Adrenal gland (tissue), 9 donors: ENCODE measurements at regions not wholly inside any gene's neighbourhood (a gene's known extent, or its start where the extent isn't known, plus 50 kb on each side); places are given as distances from the start of the nearest gene placed in this dataset.

Source experiments
- DNase-seq, 7 donors: peaks; one replicate each; pipeline ENCODE4 v3.0.0-alpha.2; 2019 to 2020
- H3K27ac ChIP-seq, 5 donors: fragments of 200-600 bp; sonication (generic) in 4 of 5; 1 replicate in 3 of 5; 2 replicates in 2 of 5; pipeline versions ENCODE4 v1.5.1 to v1.8.0; 2016 to 2020; ENCODE audit warnings: mild to moderate bottlenecking in 1 of 5
- H3K27me3 ChIP-seq: fragments of 200-600 bp; 2 replicates; pipeline ENCODE4 v1.8.0; 2021
- H3K36me3 ChIP-seq, 2 donors: fragments of 200-600 bp; replicated peaks in 1 of 2; 1 replicate in 1 of 2; 2 replicates in 1 of 2; pipeline versions ENCODE4 v1.5.1 to v1.8.0; 2018 to 2022
- H3K4me1 ChIP-seq, 2 donors: fragments of 200-600 bp; replicated peaks in 1 of 2; 1 replicate in 1 of 2; 2 replicates in 1 of 2; pipeline versions ENCODE4 v1.5.1 to v1.8.0; 2018 to 2021
- H3K4me3 ChIP-seq, 4 donors: fragments of 200-600 bp; sonication (generic) in 3 of 4; one replicate each; pipeline ENCODE4 v1.5.1; 2016 to 2018
- H3K9me3 ChIP-seq, 3 donors: fragments of 200-600 bp; sonication (generic) in 1 of 3; replicated peaks in 1 of 3; 1 replicate in 2 of 3; 2 replicates in 1 of 3; pipeline versions ENCODE4 v1.5.1 to v1.8.0; 2016 to 2021
- POLR2A ChIP-seq, 2 donors: fragments of 450-650 bp; IDR thresholded peaks; one replicate each; pipeline ENCODE4 v1.6.1; 2017; ENCODE audit warnings: antibody characterized with exemption in 2 of 2, mild to moderate bottlenecking in 2 of 2, moderate library complexity in 1 of 2
- WGBS, 4 donors: extraction: QIAGEN DNeasy Blood & Tissue Kit in 2 of 4; methylation state at CpG; one replicate each; pipeline versions ENCODE4 v1.1.5 to v1.1.7; 2013 to 2017; 5-methylcytosine and 5-hydroxymethylcytosine counted together
- intact Hi-C, 2 donors: fragments of 100-400 bp; cut with DNase I; formaldehyde crosslinking; loops; one replicate each; pipeline versions ENCODE4 v1.14.1 to v1.15.0; 2022 to 2023
- TF ChIP-seq, protein P1 (sequence below), 6 experiments: fragments of 450-650 bp in 4 of 6; fragments of 200-600 bp in 2 of 6; sonication (generic) in 1 of 6; IDR thresholded peaks; 1 replicate in 5 of 6; 2 replicates in 1 of 6; pipeline versions ENCODE4 v1.5.1 to v1.8.0; 2016 to 2021; ENCODE audit warnings: antibody characterized with exemption in 6 of 6, mild to moderate bottlenecking in 2 of 6, moderate library complexity in 1 of 6
- donor health status: healthy with polysubstance abuse.
- donor health status: Bipolar disorder and iron deficiency.
- donor health status: DM: yes; HTN: yes; CAD: no.
- donor health status: DM: no; HTN: no; CAD: no.
- donor health status: DM: no; HTN: no; CAD: no.

DNA sequence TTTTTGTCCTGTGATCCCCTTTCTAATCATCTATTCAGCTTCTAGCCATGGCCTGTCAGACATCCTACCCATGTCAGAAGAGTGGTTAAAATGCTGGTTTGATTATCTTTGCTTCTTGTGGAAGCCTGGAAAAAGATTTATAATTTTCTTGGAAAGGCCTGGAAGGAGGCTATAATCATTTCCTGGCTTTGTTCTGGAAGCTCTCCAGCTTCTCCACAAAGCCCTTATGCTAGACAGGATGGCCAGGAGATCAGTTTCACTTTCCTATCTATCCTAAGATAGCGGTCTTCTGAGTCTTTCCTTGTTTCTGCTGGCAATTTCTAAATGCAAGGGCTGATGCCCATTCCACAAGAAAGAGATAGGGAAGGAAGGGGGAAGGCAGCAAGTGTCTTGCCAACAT, 90.9 kb upstream of the SLC44A3 start:
- Histone ChIP-seq H3K27ac (peak overlapping the region in 2 of 5 donors; percentile 33 to 61), H3K4me1 (peaks cover 5 to 18% of the 10 kb centered on the region in 2 donors), H3K27me3 (no peaks in the 10 kb centered on the region), H3K36me3 (no peaks in the 10 kb centered on the region), H3K4me3 (no peak overlapping the region), H3K9me3 (no peaks in the 10 kb centered on the region)
- peak in 1 of 7 donors; percentile 32 for DNase-seq
- WGBS, 4 donors: 40 to 59% (median 58%) methylated on average over 1 of the region's 1 CpG
- TF ChIP-seq, protein P1, sequence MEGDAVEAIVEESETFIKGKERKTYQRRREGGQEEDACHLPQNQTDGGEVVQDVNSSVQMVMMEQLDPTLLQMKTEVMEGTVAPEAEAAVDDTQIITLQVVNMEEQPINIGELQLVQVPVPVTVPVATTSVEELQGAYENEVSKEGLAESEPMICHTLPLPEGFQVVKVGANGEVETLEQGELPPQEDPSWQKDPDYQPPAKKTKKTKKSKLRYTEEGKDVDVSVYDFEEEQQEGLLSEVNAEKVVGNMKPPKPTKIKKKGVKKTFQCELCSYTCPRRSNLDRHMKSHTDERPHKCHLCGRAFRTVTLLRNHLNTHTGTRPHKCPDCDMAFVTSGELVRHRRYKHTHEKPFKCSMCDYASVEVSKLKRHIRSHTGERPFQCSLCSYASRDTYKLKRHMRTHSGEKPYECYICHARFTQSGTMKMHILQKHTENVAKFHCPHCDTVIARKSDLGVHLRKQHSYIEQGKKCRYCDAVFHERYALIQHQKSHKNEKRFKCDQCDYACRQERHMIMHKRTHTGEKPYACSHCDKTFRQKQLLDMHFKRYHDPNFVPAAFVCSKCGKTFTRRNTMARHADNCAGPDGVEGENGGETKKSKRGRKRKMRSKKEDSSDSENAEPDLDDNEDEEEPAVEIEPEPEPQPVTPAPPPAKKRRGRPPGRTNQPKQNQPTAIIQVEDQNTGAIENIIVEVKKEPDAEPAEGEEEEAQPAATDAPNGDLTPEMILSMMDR (IDR thresholded peaks at IDR 0.05): no peak
- no peak for TF ChIP-seq POLR2A (IDR thresholded peaks at IDR 0.05)
- intact Hi-C loops: no loop called here

GRCh38 chr1:94727846-94728715, 92.1 kb upstream of the SLC44A3 start:
- no peak overlapping the region for H3K4me3 ChIP-seq
- H3K27me3 ChIP-seq: no peaks in the 10 kb centered on the region
- H3K4me1 ChIP-seq: peaks cover 5 to 18% of the 10 kb centered on the region in 2 donors
- intact Hi-C loops: no loop called here
- no peaks in the 10 kb centered on the region for H3K9me3 ChIP-seq
- peak in 6 of 7 donors; percentile 37 to 72 (median 52) for DNase-seq
- WGBS, 4 donors: 45 to 70% (median 56%) methylated on average over 5 to 7 of the region's 7 CpGs
- no peak for TF ChIP-seq POLR2A (IDR thresholded peaks at IDR 0.05)
- TF ChIP-seq, protein P1 (IDR thresholded peaks at IDR 0.05): no peak
- H3K27ac ChIP-seq: peak overlapping the region in 2 of 5 donors; percentile 40 to 61
- no peaks in the 10 kb centered on the region for H3K36me3 ChIP-seq

DNA sequence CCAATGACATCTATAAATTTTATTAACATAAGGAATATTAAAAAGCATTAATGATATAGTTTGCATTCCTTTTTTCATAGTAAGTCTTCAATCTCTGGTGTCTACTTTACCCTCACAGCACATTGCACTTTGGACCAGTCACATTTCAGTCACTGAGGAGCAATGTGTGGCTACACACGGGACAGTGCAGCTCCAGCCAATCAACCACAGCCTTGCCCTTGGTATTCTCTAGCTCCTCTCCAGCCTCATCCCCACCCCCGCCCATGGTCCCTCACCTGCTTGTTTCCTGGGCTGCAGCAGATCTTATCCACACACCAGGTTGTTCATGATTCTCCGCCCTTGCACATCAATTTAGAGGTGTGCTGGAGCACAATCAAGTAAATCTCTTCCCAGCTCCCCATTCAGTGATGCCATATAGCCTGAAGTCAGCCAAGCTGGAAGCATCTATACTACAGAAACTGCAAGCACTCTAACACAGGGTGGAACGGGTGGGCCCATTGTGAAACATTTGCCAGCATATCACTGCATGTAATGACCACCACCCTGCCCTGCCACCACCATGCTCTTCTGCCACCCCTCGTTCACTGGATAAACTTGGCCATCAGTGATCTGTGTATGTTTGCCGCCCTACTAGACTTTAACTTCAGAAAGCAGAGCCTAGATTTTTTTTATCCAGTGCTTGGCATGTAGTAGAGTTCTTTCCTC, 93.0 kb upstream of the SLC44A3 start:
- intact Hi-C loops: no loop called here
- Histone ChIP-seq H3K4me3 (no peak overlapping the region), H3K27me3 (no peaks in the 10 kb centered on the region), H3K9me3 (no peaks in the 10 kb centered on the region), H3K27ac (no peak overlapping the region), H3K4me1 (peaks cover 5 to 18% of the 10 kb centered on the region in 2 donors), H3K36me3 (no peaks in the 10 kb centered on the region)
- TF ChIP-seq, protein P1 (IDR thresholded peaks at IDR 0.05): no peak
- no peak for TF ChIP-seq POLR2A (IDR thresholded peaks at IDR 0.05)
- DNase-seq: no peak
- 78 to 92% (median 85%) methylated on average over 6 of the region's 6 CpGs for WGBS, 4 donors

- no peak for TF ChIP-seq POLR2A (IDR thresholded peaks at IDR 0.05)
- TF ChIP-seq, protein P1 (IDR thresholded peaks at IDR 0.05): no peak
- Histone ChIP-seq H3K27me3 (no peaks in the 10 kb centered on the region), H3K27ac (no peak overlapping the region), H3K4me3 (no peak overlapping the region), H3K36me3 (no peaks in the 10 kb centered on the region), H3K4me1 (peaks cover 5 to 18% of the 10 kb centered on the region in 2 donors), H3K9me3 (no peaks in the 10 kb centered on the region)
- 90 to 95% (median 93%) methylated on average over 3 of the region's 3 CpGs for WGBS, 4 donors
- intact Hi-C loops: no loop called here
- no peak for DNase-seq
Measured at GRCh38 chr1:94725566-94725965, 94.6 kb upstream of the SLC44A3 start.
